GM21737 (cell line): ENCODE measurements at regions not wholly inside any gene's neighbourhood (a gene's known extent, or its start where the extent isn't known, plus 50 kb on each side); places are given as distances from the start of the nearest gene placed in this dataset.

Experiments
- ATAC-seq: cut with Tn5 transposase; IDR thresholded peaks from one replicate; pipeline ENCODE4 v1.9.1; 2021; ENCODE audit warnings: mild to moderate bottlenecking, moderate library complexity; ENCODE audit not compliant: unreplicated experiment

- no peak for ATAC-seq
Measured at GRCh38 chr12:82174936-82175335, 183.3 kb downstream of the CCDC59 start.

GRCh38 chr12:82174383-82174782, 183.8 kb downstream of the CCDC59 start:
- no peak for ATAC-seq

- no peak for ATAC-seq
Measured at GRCh38 chr12:82149045-82149444, 209.1 kb downstream of the CCDC59 start.

- no peak for ATAC-seq
Measured at GRCh38 chr12:82146740-82147139, 211.4 kb downstream of the CCDC59 start.

- ATAC-seq: no peak
Measured at GRCh38 chr12:82144505-82144904, 213.7 kb downstream of the CCDC59 start.

- ATAC-seq: no peak
Measured at GRCh38 chr12:82132390-82132789, 225.8 kb downstream of the CCDC59 start.

GRCh38 chr12:82130762-82131161, 227.4 kb downstream of the CCDC59 start:
- ATAC-seq: no peak

- no peak for ATAC-seq
Measured at GRCh38 chr12:82124711-82125380, 233.3 kb downstream of the CCDC59 start.

- ATAC-seq: no peak
Measured at GRCh38 chr12:82121545-82121944, 236.6 kb downstream of the CCDC59 start.

- ATAC-seq: no peak
Measured at GRCh38 chr12:82120901-82121300, 237.3 kb downstream of the CCDC59 start.

GRCh38 chr12:82109243-82109642, 248.9 kb downstream of the CCDC59 start:
- ATAC-seq: no peak

- no peak for ATAC-seq
Measured at GRCh38 chr12:82108615-82109014, 249.6 kb downstream of the CCDC59 start.

GRCh38 chr12:82099216-82099615, 259.0 kb downstream of the CCDC59 start:
- ATAC-seq: no peak

- ATAC-seq: no peak
Measured at GRCh38 chr12:82097877-82098276, 260.3 kb downstream of the CCDC59 start.

GRCh38 chr12:82097438-82097837, 260.7 kb downstream of the CCDC59 start:
- ATAC-seq: no peak

- no peak for ATAC-seq
Measured at GRCh38 chr12:82090165-82090564, 268.0 kb downstream of the CCDC59 start.

- no peak for ATAC-seq
Measured at GRCh38 chr12:82089369-82090121, 268.6 kb downstream of the CCDC59 start.

GRCh38 chr12:82082501-82082900, 275.7 kb downstream of the CCDC59 start:
- ATAC-seq: no peak

- ATAC-seq: no peak
Measured at GRCh38 chr12:82069931-82070514, 288.2 kb downstream of the CCDC59 start.

GRCh38 chr12:82058197-82058596, 299.0 kb upstream of the PPFIA2 start:
- no peak for ATAC-seq

GRCh38 chr12:82057770-82058169, 298.6 kb upstream of the PPFIA2 start:
- ATAC-seq: no peak

- ATAC-seq: no peak
Measured at GRCh38 chr12:82055391-82055790, 296.2 kb upstream of the PPFIA2 start.
